ENCODE measurements at regions not wholly inside any gene's neighbourhood (a gene's known extent, or its start where the extent isn't known, plus 50 kb on each side); places are given as distances from the start of the nearest gene placed in this dataset.

DNA sequence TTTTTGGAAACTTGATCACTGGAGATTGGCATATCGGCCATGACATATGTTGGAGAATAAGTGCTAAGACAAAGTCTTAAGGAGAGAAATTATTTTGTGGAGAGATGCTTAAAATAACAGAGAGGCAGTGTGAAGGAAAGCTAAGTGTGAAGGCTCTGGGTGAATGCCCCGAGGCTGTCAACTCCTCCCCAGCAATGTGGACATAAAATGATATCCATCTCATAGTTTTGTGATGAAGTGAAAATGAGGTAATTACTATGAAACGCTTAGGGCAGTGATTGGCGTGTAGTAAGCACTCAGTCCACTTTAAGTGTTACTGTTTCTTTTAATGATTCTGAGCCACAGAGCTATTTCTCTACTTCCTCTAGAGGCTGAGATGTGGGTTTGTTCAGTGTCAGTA, 195.8 kb upstream of the KLF12 start:
- TF ChIP-seq POLR2A (IDR thresholded peaks at IDR 0.05) (no peak), EP300 (IDR thresholded peaks at IDR 0.05) (no peak)
- TF ChIP-seq, protein P1, sequence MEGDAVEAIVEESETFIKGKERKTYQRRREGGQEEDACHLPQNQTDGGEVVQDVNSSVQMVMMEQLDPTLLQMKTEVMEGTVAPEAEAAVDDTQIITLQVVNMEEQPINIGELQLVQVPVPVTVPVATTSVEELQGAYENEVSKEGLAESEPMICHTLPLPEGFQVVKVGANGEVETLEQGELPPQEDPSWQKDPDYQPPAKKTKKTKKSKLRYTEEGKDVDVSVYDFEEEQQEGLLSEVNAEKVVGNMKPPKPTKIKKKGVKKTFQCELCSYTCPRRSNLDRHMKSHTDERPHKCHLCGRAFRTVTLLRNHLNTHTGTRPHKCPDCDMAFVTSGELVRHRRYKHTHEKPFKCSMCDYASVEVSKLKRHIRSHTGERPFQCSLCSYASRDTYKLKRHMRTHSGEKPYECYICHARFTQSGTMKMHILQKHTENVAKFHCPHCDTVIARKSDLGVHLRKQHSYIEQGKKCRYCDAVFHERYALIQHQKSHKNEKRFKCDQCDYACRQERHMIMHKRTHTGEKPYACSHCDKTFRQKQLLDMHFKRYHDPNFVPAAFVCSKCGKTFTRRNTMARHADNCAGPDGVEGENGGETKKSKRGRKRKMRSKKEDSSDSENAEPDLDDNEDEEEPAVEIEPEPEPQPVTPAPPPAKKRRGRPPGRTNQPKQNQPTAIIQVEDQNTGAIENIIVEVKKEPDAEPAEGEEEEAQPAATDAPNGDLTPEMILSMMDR (IDR thresholded peaks at IDR 0.05): no peak

Data from ovary (tissue), 3 donors.